Stimulated activated CD8-positive, alpha-beta memory T cell treated with anti-CD3 and anti-CD28 coated beads, Interleukin-12 subunit alpha, Interleukin-12 subunit beta, amount 100 ng/mL, for 1 hour (primary cell): ENCODE measurements at regions not wholly inside any gene's neighbourhood (a gene's known extent, or its start where the extent isn't known, plus 50 kb on each side); places are given as distances from the start of the nearest gene placed in this dataset.
"Not testable (repeated sequence)": the region's sequence is repeated elsewhere in the genome, so short reads cannot be mapped to it uniquely, and the experiment has no call there.

Experiments
- DNase-seq: peaks from one replicate; pipeline ENCODE4 v3.0.0-alpha.2; 2020; ENCODE audit warnings: low read depth

- DNase-seq = no peak
Observed at GRCh38 chr3:168844472-168844871, 748.7 kb upstream of the GOLIM4 start.

- no peak for DNase-seq
Observed at GRCh38 chr3:168843481-168843880, 747.8 kb upstream of the GOLIM4 start.

GRCh38 chr3:168839653-168840052 lies 743.9 kb upstream of the GOLIM4 start:
- DNase-seq = no peak

GRCh38 chr3:168834558-168834957 lies 738.8 kb upstream of the GOLIM4 start:
- no peak for DNase-seq

GRCh38 chr3:168828943-168829342 lies 733.2 kb upstream of the GOLIM4 start:
- DNase-seq = no peak

GRCh38 chr3:168828536-168828935 lies 732.8 kb upstream of the GOLIM4 start:
- DNase-seq = no peak

GRCh38 chr3:168828014-168828413 lies 732.3 kb upstream of the GOLIM4 start:
- DNase-seq = no peak

GRCh38 chr3:168824107-168824506 lies 728.4 kb upstream of the GOLIM4 start:
- no peak for DNase-seq

GRCh38 chr3:168823466-168823865 lies 727.7 kb upstream of the GOLIM4 start:
- no peak for DNase-seq

GRCh38 chr3:168820810-168821415 lies 725.2 kb upstream of the GOLIM4 start:
- DNase-seq = no peak

- no peak for DNase-seq
Observed at GRCh38 chr3:168817177-168817576, 721.5 kb upstream of the GOLIM4 start.

- no peak for DNase-seq
Observed at GRCh38 chr3:168815946-168816345, 720.2 kb upstream of the GOLIM4 start.

- no peak for DNase-seq
Observed at GRCh38 chr3:168813225-168813802, 717.6 kb upstream of the GOLIM4 start.

GRCh38 chr3:168812234-168812633 lies 716.5 kb upstream of the GOLIM4 start:
- DNase-seq = no peak

- no peak for DNase-seq
Observed at GRCh38 chr3:168808596-168808995, 712.9 kb upstream of the GOLIM4 start.

- DNase-seq = no peak
Observed at GRCh38 chr3:168807448-168807847, 711.7 kb upstream of the GOLIM4 start.

GRCh38 chr3:168806871-168807270 lies 711.1 kb upstream of the GOLIM4 start:
- no peak for DNase-seq

- no peak for DNase-seq
Observed at GRCh38 chr3:168803536-168803935, 707.8 kb upstream of the GOLIM4 start.

- DNase-seq = no peak
Observed at GRCh38 chr3:168802766-168803165, 707.0 kb upstream of the GOLIM4 start.

GRCh38 chr3:168801794-168802193 lies 706.1 kb upstream of the GOLIM4 start:
- DNase-seq = no peak

GRCh38 chr3:168796339-168796738 lies 700.6 kb upstream of the GOLIM4 start:
- DNase-seq = no peak

GRCh38 chr3:168794427-168794826 lies 698.7 kb upstream of the GOLIM4 start:
- DNase-seq = no peak

GRCh38 chr3:168782193-168782592 lies 686.5 kb upstream of the GOLIM4 start:
- DNase-seq = no peak

- DNase-seq = not testable (repeated sequence)
Observed at GRCh38 chr3:168779970-168780645, 684.4 kb upstream of the GOLIM4 start.
